Uterus (tissue), 3 donors: ENCODE measurements at regions not wholly inside any gene's neighbourhood (a gene's known extent, or its start where the extent isn't known, plus 50 kb on each side); places are given as distances from the start of the nearest gene placed in this dataset.

Experiments
- DNase-seq, 2 donors: peaks; one replicate each; pipeline ENCODE4 v3.0.0-alpha.2; 2019 to 2020
- H3K27ac ChIP-seq, 2 donors: fragments of 200-600 bp; sonication (generic); 1 replicate in 1 of 2; 2 replicates in 1 of 2; pipeline ENCODE4 v1.5.1; 2016 to 2018
- H3K27me3 ChIP-seq, 2 donors: fragments of 200-600 bp; sonication (generic); one replicate each; pipeline ENCODE4 v1.5.1; 2018 to 2019; ENCODE audit warnings: control low read depth in 1 of 2
- H3K36me3 ChIP-seq, 2 donors: fragments of 200-600 bp; sonication (generic); one replicate each; pipeline ENCODE4 v1.5.1; 2019; ENCODE audit warnings: control low read depth in 1 of 2
- H3K4me1 ChIP-seq, 2 donors: fragments of 200-600 bp; sonication (generic); one replicate each; pipeline ENCODE4 v1.5.1; 2018 to 2019; ENCODE audit warnings: control low read depth in 1 of 2
- H3K4me3 ChIP-seq, 2 donors: fragments of 200-600 bp; sonication (generic); 1 replicate in 1 of 2; 2 replicates in 1 of 2; pipeline ENCODE4 v1.5.1; 2018 to 2019; ENCODE audit warnings: mild to moderate bottlenecking in 1 of 2
- H3K9me3 ChIP-seq, 2 donors: fragments of 200-600 bp; sonication (generic); one replicate each; pipeline ENCODE4 v1.5.1; 2019; ENCODE audit warnings: control low read depth in 1 of 2
- POLR2A ChIP-seq, 2 donors: fragments of 450-650 bp; IDR thresholded peaks; one replicate each; pipeline ENCODE4 v1.6.1; 2016; ENCODE audit warnings: antibody characterized with exemption in 2 of 2, mild to moderate bottlenecking in 1 of 2, moderate library complexity in 1 of 2
- intact Hi-C: fragments of 100-400 bp; cut with DNase I; formaldehyde crosslinking; loops from one replicate; pipeline ENCODE4 v1.15.1; 2023; ENCODE audit warnings: low total_unique reads
- TF ChIP-seq, protein P1 (sequence below), 4 experiments: fragments of 200-600 bp in 2 of 4; fragments of 450-650 bp in 2 of 4; sonication (generic) in 2 of 4; IDR thresholded peaks; one replicate each; pipeline ENCODE4 v1.5.1; 2016 to 2019; ENCODE audit warnings: antibody characterized with exemption in 4 of 4, mild to moderate bottlenecking in 2 of 4, moderate library complexity in 1 of 4
- donor health status: DM: yes; HTN: yes; CAD: no.

DNA sequence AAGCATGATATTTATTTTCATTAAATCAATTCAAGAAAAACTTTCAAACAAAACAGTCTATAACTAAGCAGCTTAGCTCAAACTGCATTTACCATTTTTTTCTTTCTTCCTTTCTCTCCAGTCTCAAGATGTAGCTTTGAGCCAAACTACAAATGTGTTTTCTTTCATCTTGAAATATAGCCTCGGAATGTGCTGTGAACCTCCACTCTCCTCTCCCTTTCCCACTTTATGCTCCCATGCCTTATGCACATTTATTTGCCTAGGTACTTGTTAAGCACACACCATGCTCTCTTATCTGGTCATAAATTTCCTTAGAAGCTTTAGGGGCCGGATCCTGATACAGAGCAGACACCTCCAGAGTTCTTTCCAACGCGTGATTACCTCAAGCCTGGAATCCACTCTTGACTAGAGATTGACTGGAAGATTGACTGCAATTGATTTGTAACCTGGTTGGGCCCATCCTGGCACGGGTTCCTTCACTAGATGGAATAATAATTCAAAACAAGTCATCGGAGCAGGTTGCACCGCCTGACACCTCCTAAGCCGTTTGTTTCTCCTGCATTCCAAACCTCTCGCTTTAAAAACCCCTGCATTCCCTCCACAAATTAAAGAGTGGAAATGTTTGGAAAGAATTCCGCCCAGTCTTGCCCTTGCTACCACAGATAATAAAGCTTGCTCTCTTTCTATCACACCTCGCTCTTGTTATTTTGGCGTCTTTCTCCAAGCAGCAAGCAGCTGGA is 344.7 kb downstream of the CHL1 start:
- H3K4me3 ChIP-seq: no peak overlapping the region
- intact Hi-C loops: no loop called here
- peak; percentile 30 to 65 for DNase-seq
- H3K27ac ChIP-seq: peak overlapping the region; percentile 11 to 52
- H3K36me3 ChIP-seq: no peaks in the 10 kb centered on the region
- TF ChIP-seq, protein P1, sequence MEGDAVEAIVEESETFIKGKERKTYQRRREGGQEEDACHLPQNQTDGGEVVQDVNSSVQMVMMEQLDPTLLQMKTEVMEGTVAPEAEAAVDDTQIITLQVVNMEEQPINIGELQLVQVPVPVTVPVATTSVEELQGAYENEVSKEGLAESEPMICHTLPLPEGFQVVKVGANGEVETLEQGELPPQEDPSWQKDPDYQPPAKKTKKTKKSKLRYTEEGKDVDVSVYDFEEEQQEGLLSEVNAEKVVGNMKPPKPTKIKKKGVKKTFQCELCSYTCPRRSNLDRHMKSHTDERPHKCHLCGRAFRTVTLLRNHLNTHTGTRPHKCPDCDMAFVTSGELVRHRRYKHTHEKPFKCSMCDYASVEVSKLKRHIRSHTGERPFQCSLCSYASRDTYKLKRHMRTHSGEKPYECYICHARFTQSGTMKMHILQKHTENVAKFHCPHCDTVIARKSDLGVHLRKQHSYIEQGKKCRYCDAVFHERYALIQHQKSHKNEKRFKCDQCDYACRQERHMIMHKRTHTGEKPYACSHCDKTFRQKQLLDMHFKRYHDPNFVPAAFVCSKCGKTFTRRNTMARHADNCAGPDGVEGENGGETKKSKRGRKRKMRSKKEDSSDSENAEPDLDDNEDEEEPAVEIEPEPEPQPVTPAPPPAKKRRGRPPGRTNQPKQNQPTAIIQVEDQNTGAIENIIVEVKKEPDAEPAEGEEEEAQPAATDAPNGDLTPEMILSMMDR (IDR thresholded peaks at IDR 0.05): no peak
- no peak for TF ChIP-seq POLR2A (IDR thresholded peaks at IDR 0.05)
- H3K4me1 ChIP-seq: no peaks in the 10 kb centered on the region
- H3K9me3 ChIP-seq: no peaks in the 10 kb centered on the region
- H3K27me3 ChIP-seq: no peaks in the 10 kb centered on the region

DNA sequence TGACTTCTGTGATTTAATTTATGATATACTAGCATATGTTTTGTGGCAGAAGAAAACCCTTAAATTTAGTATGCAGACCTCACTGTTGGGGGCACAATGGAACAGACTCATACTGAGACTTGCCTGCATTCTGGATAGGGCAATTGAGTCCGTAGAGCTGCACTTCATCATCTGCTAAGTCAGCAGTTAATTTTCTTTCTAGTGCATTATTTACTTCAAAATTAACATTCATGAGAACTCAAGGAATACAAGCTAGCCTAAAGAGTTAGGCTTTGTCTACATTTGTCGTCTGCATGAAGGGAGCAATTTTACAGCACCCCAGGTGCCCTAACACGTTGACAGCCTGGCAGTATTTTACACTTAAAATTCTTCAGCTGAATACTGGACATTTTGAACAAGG is 345.5 kb downstream of the CHL1 start:
- no peak for DNase-seq
- Histone ChIP-seq H3K9me3 (no peaks in the 10 kb centered on the region), H3K4me3 (no peak overlapping the region), H3K27me3 (no peaks in the 10 kb centered on the region), H3K36me3 (no peaks in the 10 kb centered on the region), H3K4me1 (no peaks in the 10 kb centered on the region), H3K27ac (peak overlapping the region in 1 of 2 donors; percentile 52)
- intact Hi-C loops: no loop called here
- no peak for TF ChIP-seq POLR2A (IDR thresholded peaks at IDR 0.05)
- TF ChIP-seq, protein P1 (IDR thresholded peaks at IDR 0.05): no peak

DNA sequence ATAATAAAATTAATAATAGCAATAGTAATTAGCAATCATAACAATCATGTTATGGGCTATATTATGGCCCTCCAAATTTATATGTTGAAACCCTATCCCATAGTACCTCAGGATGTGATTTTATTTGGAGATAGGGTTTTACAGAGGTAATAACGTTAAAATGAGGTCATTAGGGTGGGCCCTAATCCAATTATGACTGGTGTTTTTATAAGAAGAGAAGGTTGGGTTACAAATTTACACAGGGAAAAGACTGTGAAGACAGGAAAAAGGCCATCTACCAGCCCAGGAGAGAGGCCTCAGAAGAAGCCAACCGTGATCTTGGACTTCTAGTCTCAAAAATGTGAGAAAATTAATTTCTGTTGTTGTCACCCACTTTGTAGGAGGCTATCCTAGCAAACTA is 353.1 kb downstream of the CHL1 start:
- Histone ChIP-seq H3K36me3 (peaks cover 0 to 3% of the 10 kb centered on the region in 2 donors), H3K27me3 (no peaks in the 10 kb centered on the region), H3K4me1 (no peaks in the 10 kb centered on the region), H3K9me3 (no peaks in the 10 kb centered on the region), H3K27ac (no peak overlapping the region), H3K4me3 (no peak overlapping the region)
- DNase-seq: no peak
- TF ChIP-seq POLR2A (IDR thresholded peaks at IDR 0.05): no peak
- TF ChIP-seq, protein P1 (IDR thresholded peaks at IDR 0.05): no peak
- intact Hi-C loops: no loop called here

DNA sequence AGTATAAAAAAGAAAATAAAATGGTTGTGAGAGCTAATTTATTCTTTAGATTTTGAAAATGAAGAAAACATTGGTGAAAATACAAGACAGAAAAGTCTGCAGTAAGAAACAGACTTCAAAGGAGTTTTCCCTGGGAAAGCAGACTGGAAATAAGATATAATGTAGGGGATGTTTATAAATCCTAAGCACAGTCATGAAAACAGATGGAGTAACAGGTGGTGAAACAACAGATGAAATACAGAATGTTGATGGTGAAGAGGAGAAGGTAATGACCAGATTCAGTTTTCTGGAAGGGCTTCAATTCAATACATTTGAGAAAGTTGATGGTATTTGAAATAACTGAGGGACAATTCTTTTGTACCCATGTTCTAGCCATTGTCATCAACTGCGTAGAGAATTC is 353.9 kb downstream of the CHL1 start:
- no peaks in the 10 kb centered on the region for H3K4me1 ChIP-seq
- intact Hi-C loops: no loop called here
- DNase-seq: no peak
- H3K27me3 ChIP-seq: no peaks in the 10 kb centered on the region
- H3K9me3 ChIP-seq: no peaks in the 10 kb centered on the region
- no peak overlapping the region for H3K4me3 ChIP-seq
- no peak overlapping the region for H3K27ac ChIP-seq
- no peak for TF ChIP-seq POLR2A (IDR thresholded peaks at IDR 0.05)
- TF ChIP-seq, protein P1 (IDR thresholded peaks at IDR 0.05): no peak
- H3K36me3 ChIP-seq: peaks cover 0 to 3% of the 10 kb centered on the region in 2 donors

DNA sequence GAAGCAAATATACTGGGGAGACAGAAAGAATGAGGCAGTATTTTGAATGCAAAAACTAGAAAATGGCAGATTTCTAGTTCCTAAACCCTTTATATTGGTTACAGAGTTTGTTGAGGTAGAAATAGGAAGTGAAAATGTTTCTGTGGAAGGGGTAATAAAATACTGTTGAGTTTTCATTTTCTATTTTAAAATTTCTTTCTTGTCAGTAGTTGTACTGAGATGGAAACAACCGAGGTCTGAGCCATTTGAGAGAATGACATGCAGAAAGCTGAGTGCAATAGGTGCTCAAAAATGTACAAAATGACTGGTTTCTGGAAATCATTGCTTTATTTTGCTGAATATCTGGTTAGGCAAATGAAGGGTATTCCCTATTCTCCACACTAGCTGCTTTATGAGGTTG is 361.4 kb downstream of the CHL1 start:
- Histone ChIP-seq H3K27me3 (no peaks in the 10 kb centered on the region), H3K4me3 (no peak overlapping the region), H3K36me3 (no peaks in the 10 kb centered on the region), H3K9me3 (no peaks in the 10 kb centered on the region), H3K4me1 (no peaks in the 10 kb centered on the region), H3K27ac (no peak overlapping the region)
- DNase-seq: no peak
- intact Hi-C loops: no loop called here
- no peak for TF ChIP-seq POLR2A (IDR thresholded peaks at IDR 0.05)
- TF ChIP-seq, protein P1 (IDR thresholded peaks at IDR 0.05): no peak
